Upper lobe of right lung (tissue), 1 donor: ENCODE measurements at regions not wholly inside any gene's neighbourhood (a gene's known extent, or its start where the extent isn't known, plus 50 kb on each side); places are given as distances from the start of the nearest gene placed in this dataset.

Experiments
- ATAC-seq: fragments of 200-7000 bp; cut with Tn5 transposase; one replicate; pipeline ENCODE4 v1.9.1; 2020; ENCODE audit warnings: mild to moderate bottlenecking, moderate library complexity
- DNase-seq: peaks from one replicate; pipeline ENCODE4 v3.0.0-alpha.2; 2020
- H3K27ac ChIP-seq: fragments of 200-600 bp; one replicate; pipeline ENCODE4 v1.8.0; 2022
- H3K27me3 ChIP-seq: fragments of 200-600 bp; one replicate; pipeline ENCODE4 v1.8.0; 2022; ENCODE audit warnings: mild to moderate bottlenecking
- H3K36me3 ChIP-seq: fragments of 200-600 bp; one replicate; pipeline ENCODE4 v1.8.0; 2022
- H3K4me1 ChIP-seq: fragments of 200-600 bp; one replicate; pipeline ENCODE4 v1.8.0; 2022
- H3K4me3 ChIP-seq: fragments of 200-600 bp; one replicate; pipeline ENCODE4 v1.8.0; 2022; ENCODE audit warnings: mild to moderate bottlenecking
- H3K9me3 ChIP-seq: fragments of 200-600 bp; one replicate; pipeline ENCODE4 v1.8.0; 2022
- intact Hi-C: fragments of 100-400 bp; cut with DNase I; formaldehyde crosslinking; loops from one replicate; pipeline ENCODE4 v1.11.0; 2022
- TF ChIP-seq, protein P1 (sequence below): fragments of 200-600 bp; IDR thresholded peaks from one replicate; pipeline ENCODE4 v1.8.0; 2022; ENCODE audit warnings: antibody characterized with exemption
- donor health status: DM: no; HTN: yes; CAD: no; lungs with severe emphysema.

DNA sequence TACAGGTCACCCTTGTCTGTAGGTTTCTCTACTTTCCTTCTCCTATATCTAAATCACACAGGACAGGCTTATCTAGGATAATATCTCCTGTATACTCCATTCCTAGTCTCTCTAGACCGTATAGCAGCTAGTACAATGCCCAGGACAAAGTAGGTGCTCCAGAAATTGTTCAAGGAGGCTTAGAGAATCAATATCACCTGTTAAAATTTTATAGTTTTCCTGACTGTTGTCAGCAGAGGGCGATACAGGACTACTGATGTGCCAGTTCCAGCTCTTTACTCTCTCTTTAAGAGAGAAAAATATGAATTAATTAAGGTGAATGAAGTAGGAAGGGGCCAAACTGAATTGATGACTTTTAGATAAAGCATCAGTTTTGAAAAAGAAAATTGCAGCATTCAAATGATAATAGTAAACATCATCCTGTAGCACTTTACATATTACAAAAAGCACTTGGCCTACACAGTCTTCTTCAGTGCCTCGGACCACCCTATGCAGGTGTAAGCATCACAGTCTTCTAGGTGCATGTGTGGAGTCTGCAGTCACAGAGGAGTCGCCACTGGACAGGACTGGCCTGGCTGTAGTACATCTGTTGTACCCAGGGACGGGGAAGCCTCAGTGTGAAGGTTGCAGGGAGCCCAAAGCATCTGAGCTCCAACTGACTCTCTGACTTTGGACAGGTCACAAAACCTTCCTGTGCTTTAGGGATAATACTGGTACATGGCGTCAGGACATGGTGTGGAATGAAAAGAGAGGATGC lies 61.9 kb upstream of the MAX start:
- Histone ChIP-seq H3K4me3 (no peak overlapping the region), H3K4me1 (no peaks in the 10 kb centered on the region), H3K27ac (no peak overlapping the region), H3K9me3 (no peaks in the 10 kb centered on the region), H3K36me3 (no peaks in the 10 kb centered on the region), H3K27me3 (no peaks in the 10 kb centered on the region)
- TF ChIP-seq, protein P1, sequence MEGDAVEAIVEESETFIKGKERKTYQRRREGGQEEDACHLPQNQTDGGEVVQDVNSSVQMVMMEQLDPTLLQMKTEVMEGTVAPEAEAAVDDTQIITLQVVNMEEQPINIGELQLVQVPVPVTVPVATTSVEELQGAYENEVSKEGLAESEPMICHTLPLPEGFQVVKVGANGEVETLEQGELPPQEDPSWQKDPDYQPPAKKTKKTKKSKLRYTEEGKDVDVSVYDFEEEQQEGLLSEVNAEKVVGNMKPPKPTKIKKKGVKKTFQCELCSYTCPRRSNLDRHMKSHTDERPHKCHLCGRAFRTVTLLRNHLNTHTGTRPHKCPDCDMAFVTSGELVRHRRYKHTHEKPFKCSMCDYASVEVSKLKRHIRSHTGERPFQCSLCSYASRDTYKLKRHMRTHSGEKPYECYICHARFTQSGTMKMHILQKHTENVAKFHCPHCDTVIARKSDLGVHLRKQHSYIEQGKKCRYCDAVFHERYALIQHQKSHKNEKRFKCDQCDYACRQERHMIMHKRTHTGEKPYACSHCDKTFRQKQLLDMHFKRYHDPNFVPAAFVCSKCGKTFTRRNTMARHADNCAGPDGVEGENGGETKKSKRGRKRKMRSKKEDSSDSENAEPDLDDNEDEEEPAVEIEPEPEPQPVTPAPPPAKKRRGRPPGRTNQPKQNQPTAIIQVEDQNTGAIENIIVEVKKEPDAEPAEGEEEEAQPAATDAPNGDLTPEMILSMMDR, result peak; percentile 73
- intact Hi-C loops, result loop anchor here (10.0 kb wide), 1 partner anchor 661 kb away; no protein-coding TSS in a partner anchor
- DNase-seq (no peak), ATAC-seq (peak; percentile 77)

DNA sequence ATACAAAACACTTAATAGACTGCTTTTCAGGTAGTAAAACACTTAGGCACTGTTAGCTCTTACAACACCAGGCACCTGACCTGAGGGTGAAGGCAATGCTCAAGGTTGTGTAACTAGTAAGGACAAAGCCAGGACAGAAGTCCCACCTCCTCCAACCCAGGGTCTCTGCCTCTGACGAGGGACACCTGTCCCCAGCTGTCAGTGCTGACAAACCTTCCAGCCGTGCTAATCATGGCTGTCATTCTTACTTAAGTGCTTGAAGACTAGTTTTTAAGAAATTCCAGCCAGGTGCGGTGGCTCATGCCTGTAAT lies 62.5 kb upstream of the MAX start:
- Histone ChIP-seq H3K4me1 (no peaks in the 10 kb centered on the region), H3K36me3 (no peaks in the 10 kb centered on the region), H3K4me3 (no peak overlapping the region), H3K27me3 (no peaks in the 10 kb centered on the region), H3K27ac (no peak overlapping the region), H3K9me3 (no peaks in the 10 kb centered on the region)
- DNase-seq (no peak), ATAC-seq (peak; percentile 80)
- TF ChIP-seq, protein P1, result no peak
- intact Hi-C loops, result loop anchor here (10.0 kb wide), 1 partner anchor 660 kb away; no protein-coding TSS in a partner anchor

DNA sequence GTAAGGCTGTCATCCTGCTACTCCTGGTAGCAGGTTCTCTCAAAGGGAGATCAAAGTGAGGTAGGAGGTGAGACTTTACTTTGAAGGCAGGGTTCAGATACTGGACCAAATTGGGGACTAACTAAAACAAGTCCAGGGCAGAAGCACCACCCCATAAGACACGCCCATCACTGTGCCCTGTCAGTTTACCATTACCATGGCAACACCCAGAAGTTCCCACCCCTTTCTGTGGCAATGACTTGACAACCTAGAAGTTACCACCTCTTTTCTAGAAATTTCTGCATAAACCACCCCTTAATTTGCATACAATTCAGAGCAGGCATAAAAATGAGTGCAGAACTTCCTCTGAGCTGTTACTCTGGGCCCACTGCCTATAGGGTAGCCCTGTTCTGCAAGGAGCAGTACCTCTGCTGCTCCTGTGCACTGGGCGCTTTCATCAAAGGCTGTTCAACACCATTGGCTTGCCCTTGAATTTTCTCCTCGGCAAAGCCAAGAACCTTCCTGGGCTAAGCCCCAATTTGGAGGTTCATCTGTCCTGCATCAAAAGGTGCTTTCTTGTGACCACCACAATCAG lies 64.8 kb upstream of the MAX start:
- no peaks in the 10 kb centered on the region for H3K36me3 ChIP-seq
- H3K4me1 ChIP-seq, result peaks cover 5% of the 10 kb centered on the region
- no peak overlapping the region for H3K27ac ChIP-seq
- DNase-seq (no peak), ATAC-seq (no peak)
- H3K27me3 ChIP-seq, result peaks cover 12% of the 10 kb centered on the region
- intact Hi-C loops, result loop anchor here (10.0 kb wide), 1 partner anchor 658 kb away; no protein-coding TSS in a partner anchor
- TF ChIP-seq, protein P1, result no peak
- H3K4me3 ChIP-seq, result no peak overlapping the region
- no peaks in the 10 kb centered on the region for H3K9me3 ChIP-seq

DNA sequence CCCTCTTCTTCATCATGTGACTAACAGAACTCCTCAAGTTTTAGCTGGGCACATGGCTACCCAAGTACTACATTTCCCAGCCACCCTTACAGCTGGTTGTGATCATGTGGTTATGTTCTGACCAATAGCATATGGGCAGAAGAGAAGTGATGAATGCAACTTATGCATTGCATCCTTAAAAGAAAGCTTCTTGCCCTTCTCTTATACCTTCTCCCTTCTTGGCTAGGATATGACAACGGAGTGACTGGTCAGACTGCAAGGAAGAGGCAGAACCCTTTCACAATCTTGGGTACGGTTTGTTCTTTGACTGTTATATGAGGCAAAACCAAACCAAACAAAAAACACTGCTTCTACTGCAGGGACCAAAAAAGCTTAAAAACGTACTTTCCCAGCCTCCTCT lies 66.5 kb upstream of the MAX start:
- DNase-seq, result no peak
- no peak for ATAC-seq
- Histone ChIP-seq H3K4me3 (no peak overlapping the region), H3K4me1 (peaks cover 5% of the 10 kb centered on the region), H3K27me3 (peaks cover 12% of the 10 kb centered on the region), H3K36me3 (no peaks in the 10 kb centered on the region), H3K27ac (no peak overlapping the region), H3K9me3 (no peaks in the 10 kb centered on the region)
- intact Hi-C loops, result loop anchor here (10.0 kb wide), 1 partner anchor 656 kb away; no protein-coding TSS in a partner anchor
- TF ChIP-seq, protein P1, result no peak

DNA sequence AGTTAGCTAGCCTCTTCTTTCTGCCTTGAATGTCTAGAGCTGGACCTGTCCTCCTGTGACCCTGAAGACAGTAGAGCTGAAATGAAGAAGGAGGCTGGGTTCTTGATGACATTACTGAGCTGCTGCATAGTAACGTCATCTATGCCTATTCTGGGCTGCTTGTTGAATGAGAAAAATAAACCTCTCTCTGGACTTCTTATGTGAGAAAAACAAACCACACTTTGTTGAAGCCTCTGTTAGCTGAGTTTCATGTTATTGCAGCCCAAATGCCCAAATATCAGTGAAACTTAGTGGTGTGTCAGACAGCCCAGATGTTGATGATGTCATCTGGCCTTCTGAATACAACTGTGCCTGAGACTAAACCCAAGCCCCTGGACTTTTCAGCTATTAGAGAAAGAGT lies 67.0 kb upstream of the MAX start:
- Histone ChIP-seq H3K4me3 (no peak overlapping the region), H3K4me1 (peaks cover 5% of the 10 kb centered on the region), H3K27ac (no peak overlapping the region), H3K36me3 (no peaks in the 10 kb centered on the region), H3K27me3 (peaks cover 12% of the 10 kb centered on the region), H3K9me3 (no peaks in the 10 kb centered on the region)
- DNase-seq (no peak), ATAC-seq (no peak)
- TF ChIP-seq, protein P1, result no peak
- intact Hi-C loops, result loop anchor here (10.0 kb wide), 1 partner anchor 655 kb away; no protein-coding TSS in a partner anchor
